T-helper 1 cell (primary cell): ENCODE measurements at regions not wholly inside any gene's neighbourhood (a gene's known extent, or its start where the extent isn't known, plus 50 kb on each side); places are given as distances from the start of the nearest gene placed in this dataset.
"Not testable (repeated sequence)": the region's sequence is repeated elsewhere in the genome, so short reads cannot be mapped to it uniquely, and the experiment has no call there.

Experiments used
- DNase-seq, 5 donors: peaks; one replicate each; pipeline ENCODE4 v3.0.0-alpha.2; 2012 to 2020

- no peak for DNase-seq
Measured at GRCh38 chr9:134562146-134562849, 79.3 kb upstream of the COL5A1 start.

- no peak for DNase-seq
Measured at GRCh38 chr9:134563397-134563796, 78.2 kb upstream of the COL5A1 start.

DNA sequence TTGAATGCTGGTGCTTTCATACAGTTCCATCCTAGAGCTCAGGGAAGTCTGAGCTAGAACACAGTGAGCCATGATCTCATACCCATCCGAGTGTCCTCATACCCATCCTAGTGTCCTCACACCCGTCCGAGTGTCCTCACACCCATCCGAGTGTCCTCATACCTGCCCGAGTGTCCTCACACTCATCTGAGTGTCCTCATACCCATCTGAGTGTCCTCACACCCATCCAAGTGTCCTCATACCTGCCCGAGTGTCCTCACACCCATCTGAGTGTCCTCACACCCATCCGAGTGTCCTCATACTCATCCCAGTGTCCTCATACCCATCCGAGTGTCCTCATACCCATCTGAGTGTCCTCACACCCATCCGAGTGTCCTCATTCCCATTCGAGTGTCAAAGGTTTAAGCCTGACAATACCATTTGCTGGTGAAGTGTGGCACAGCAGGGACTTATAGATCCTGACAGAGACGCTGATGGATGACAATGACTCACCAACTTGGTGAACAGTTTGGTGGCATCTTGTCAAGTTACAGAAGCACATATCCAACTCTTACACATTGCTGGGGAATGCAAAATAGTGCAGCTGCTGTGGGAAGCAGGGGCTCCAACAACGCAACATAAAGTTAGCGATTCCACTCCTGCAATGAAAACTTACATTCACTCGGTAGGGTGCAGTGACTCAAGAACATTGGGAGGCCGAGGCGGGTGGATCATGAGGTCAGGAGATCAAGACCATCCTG is 77.0 kb upstream of the COL5A1 start:
- no peak for DNase-seq

- DNase-seq: no peak
Measured at GRCh38 chr9:134565316-134565915, 76.2 kb upstream of the COL5A1 start.

GRCh38 chr9:134566196-134566847 is 75.3 kb upstream of the COL5A1 start:
- DNase-seq: no peak

- DNase-seq: no peak
Measured at GRCh38 chr9:134566936-134567335, 74.7 kb upstream of the COL5A1 start.

- no peak for DNase-seq
Measured at GRCh38 chr9:134568116-134568515, 73.5 kb upstream of the COL5A1 start.

GRCh38 chr9:134568811-134569210 is 72.8 kb upstream of the COL5A1 start:
- no peak for DNase-seq

DNA sequence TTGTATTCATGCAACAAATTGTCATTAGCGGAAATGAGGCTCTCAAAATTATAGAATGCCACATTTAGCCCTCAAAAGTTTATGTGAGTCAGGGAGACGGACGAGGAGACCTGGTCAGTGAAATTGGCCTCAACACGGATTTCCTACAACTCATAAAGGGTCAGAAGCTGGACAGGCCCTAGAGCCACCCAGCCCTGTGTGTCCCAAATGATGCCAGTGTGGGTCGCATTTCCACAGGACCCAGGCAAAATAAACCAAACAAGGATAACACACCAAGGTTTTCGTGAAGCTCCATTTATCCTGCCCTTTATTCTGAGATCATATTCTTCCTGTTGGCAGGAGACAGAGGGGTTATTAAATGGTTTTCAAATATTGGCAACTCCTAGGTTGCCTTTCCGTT is 72.0 kb upstream of the COL5A1 start:
- DNase-seq: no peak

GRCh38 chr9:134570151-134570621 is 71.4 kb upstream of the COL5A1 start:
- DNase-seq: no peak

GRCh38 chr9:134570711-134571325 is 70.8 kb upstream of the COL5A1 start:
- no peak for DNase-seq

DNA sequence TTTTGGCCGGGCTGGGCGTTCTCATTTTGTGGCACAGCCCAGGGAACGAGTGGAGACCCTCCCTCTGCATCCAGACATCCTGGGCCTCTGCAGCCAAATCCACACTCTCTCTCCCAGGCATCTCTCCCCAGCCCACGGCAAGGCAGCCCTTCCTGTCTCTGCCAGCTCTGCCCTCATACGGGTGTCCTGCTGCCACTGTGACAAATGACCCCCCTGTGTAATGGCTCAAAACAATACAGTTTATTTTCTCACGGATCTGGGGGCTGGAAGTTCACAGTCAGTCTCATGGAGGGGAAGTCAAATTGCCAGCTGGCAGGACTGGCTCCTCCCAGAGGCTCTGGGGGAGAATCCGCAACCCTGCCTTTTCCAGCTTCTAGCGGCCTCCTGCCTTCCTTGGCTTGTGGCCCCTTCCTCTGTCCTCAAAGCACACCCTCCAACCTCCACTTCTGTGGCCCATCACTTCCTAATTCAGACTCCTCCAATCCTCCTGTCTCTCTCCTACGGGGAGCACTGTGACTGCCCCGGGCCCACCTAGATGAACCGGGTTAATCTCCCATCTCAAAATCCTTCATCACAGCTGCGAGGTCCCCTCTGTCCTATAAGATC is 70.2 kb upstream of the COL5A1 start:
- no peak for DNase-seq

DNA sequence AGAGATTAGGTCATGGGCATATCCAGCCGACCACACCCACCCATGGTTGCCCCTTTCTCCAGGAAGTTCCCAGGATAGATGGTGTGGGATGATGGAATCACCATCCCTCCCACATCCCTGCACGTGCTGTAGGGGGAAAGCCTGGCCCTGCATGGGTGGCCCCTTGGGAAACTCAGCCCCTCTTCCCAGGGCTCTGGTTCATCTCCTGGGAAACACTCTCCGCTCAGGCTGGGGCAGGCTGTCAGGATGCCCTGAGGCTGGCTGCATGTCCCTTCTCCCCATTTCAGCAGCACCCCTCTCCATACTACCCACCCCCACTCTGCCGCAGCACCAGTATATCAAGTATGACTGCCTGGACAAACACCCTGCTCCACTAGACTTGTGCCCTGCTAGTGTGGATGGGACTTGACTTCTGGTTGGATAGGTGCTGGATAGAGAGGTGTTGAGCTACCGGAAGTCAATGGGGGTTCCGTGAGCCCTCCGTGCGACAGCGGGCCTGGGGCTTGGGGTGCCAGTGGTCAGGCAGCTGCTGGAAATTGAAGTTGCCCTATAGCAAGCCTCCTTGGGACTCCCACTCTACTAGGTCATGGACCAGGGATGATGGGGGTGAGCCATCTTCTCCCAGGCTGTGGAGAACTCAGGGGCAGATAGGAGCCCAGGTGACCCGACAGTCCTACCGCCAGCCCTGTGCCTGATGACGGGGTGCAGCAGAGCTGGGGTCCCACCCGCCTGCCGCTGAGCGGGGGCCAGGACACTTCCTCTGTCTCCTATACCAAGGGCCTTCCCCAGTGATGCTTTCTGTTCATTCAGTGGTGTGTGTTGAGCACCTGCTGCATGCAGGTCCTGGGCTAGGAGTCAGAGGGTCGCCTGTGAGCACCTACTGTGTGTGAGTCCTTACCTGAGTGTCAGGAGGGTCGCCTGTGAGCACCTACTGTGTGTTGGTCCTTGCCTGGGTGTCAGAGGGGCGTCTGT is 69.4 kb upstream of the COL5A1 start:
- DNase-seq: no peak

DNA sequence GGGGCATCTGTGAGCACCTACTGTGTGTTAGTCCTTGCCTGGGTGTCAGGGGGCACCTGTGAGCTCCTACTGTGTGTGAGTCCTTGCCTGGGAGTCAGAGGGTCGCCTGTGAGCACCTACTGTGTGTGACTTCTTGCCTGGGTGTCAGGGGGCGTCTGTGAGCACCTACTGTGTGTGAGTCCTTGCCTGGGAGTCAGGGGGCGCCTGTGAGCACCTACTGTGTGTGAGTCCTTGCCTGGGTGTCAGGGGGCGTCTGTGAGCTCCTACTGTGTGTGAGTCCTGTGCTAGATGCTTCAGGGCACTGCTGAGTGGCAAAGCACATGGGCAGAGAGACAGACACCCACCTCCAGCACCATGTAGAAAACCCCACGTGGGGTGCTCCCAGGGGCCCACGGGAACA is 66.9 kb upstream of the COL5A1 start:
- not testable (repeated sequence) for DNase-seq

DNA sequence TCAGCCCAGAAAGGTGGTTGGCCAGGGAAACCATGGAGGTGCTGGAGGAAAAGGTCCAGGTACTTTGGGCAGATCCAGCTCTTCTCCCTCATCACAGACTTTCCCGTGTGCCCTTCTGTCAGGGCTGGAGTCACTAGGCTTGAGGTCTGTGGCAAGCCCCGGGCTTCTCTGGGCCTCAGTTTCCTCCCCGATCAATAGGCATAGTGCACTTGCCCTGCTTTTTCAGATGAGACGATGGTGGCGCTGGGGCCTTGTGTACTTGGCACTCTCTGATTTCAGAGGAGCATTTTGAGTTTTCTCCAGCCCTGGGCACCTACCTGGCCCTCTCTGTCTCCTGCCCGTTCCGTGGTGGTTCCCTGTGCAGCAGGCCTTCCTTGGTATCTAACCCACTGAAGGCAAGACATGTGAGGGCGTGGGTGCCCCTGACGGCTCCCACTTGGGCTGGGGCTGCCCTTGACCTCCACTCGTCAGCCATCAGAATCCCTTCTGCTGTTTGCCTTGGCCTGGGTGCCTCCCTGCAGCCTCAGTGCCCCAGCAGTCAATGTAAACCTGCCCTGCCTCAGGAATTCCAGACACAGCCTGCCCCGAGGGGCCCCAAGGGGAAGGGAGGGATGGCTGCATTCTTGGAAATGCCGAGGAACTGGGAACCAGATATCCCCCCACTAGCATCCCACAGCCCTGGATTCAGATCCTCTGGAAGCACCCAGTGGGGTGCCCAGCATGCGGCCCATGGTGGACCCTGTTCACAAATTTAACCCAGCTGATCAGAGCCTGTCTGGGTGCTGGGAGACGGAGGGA is 66.3 kb upstream of the COL5A1 start:
- no peak for DNase-seq

- no peak for DNase-seq
Measured at GRCh38 chr9:134575901-134576176, 65.8 kb upstream of the COL5A1 start.

GRCh38 chr9:134585021-134585561 is 56.5 kb upstream of the COL5A1 start:
- no peak for DNase-seq

DNA sequence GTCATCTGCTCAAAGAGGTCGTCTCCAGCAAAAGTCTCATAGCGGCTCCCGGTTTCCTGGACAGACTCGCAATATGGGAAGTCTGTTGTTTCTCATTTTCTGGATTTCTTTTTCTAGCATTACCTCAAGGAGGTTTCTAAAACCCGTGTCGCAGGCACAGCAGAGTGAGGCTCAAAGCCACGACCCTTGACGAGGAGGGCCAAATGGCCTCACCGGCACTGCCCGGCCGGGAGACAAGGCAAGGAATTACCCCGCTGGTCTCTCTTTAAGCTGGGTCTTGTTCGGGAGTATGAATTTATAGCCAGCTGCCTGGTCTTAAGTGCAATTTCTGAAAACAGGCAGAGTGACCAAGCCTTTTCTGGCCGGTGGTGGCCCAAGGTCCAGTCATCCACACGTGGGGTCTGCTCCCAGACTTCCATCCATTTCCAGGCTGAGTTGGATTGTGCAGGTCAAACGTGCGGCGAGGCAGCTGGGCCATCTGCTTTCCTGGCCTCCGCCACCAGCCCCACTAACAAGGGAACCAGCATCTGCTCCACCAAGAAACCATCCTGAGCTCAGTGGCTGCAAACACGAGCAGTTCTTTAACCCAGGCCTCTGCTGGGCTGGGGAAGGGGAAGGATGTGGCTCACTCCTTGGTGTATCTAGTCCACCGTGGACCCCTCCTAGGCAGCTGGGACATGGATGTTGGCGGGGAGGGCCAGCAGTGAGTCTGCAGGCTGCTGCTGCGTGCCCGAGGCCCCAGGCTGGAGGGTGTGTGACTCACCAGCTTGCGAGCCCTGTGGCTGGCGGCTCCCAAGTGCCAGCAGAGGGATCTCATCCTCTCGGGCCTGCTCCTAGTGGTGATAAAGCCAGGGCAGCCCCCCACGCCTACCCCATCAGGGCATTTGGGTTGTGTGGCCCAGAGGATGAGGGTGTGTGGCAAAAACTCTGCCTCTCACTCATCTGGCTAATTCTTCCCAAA is 55.6 kb upstream of the COL5A1 start:
- no peak for DNase-seq

DNA sequence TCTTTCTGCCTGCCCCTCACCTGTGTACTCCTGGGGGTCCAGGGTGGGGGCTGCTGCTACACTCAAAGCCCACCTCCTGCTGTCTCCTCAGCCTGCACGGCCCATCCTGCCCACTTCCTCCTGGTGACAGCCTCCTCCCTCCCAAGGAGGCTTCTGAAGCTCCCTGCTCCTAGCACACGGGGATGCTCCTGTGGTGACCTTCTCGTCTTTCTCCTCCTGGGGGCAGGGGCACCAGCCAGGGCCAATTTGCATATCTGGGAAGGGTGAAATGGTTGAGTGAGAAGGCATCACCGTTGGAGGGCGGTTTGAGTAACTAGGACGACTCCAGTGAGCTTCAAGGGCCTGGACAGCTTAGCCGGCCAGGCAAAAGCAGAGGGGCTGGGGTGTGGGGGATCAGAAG is 51.9 kb upstream of the COL5A1 start:
- no peak for DNase-seq
